Hepatocyte (in vitro differentiated cells): ENCODE measurements at regions not wholly inside any gene's neighbourhood (a gene's known extent, or its start where the extent isn't known, plus 50 kb on each side); places are given as distances from the start of the nearest gene placed in this dataset.

Source experiments
- DNase-seq: peaks from one replicate; pipeline ENCODE4 v3.0.0-alpha.2; 2016; ENCODE audit warnings: low spot score
- H2AFZ ChIP-seq: fragments of 200-600 bp; sonication (generic); 2 replicates; pipeline ENCODE4 v1.6.0; 2016; ENCODE audit warnings: antibody characterized with exemption, mild to moderate bottlenecking
- H3K27ac ChIP-seq: fragments of 200-600 bp; sonication (generic); 2 replicates; pipeline ENCODE4 v1.5.1; 2016; ENCODE audit warnings: mild to moderate bottlenecking
- H3K27me3 ChIP-seq: fragments of 200-600 bp; sonication (generic); 2 replicates; pipeline ENCODE4 v1.6.1; 2016
- H3K36me3 ChIP-seq: fragments of 200-600 bp; sonication (generic); replicated peaks from 2 replicates; pipeline ENCODE4 v1.5.1; 2016; ENCODE audit warnings: low read depth; ENCODE audit not compliant: insufficient read depth
- H3K4me1 ChIP-seq: fragments of 200-600 bp; sonication (generic); 2 replicates; pipeline ENCODE4 v1.5.1; 2016; ENCODE audit warnings: mild to moderate bottlenecking, moderate library complexity; ENCODE audit not compliant: insufficient read depth
- H3K4me2 ChIP-seq: fragments of 200-600 bp; sonication (generic); 2 replicates; pipeline ENCODE4 v1.6.0; 2016
- H3K4me3 ChIP-seq: fragments of 200-600 bp; sonication (generic); 2 replicates; pipeline ENCODE4 v1.5.1; 2016; ENCODE audit warnings: mild to moderate bottlenecking
- H3K79me2 ChIP-seq: fragments of 200-600 bp; sonication (generic); 2 replicates; pipeline ENCODE4 v1.6.0; 2017; ENCODE audit warnings: mild to moderate bottlenecking
- H3K9me2 ChIP-seq: fragments of 200-600 bp; sonication (generic); replicated peaks from 2 replicates; pipeline ENCODE4 v1.6.0; 2017; ENCODE audit warnings: mild to moderate bottlenecking; ENCODE audit not compliant: insufficient read depth
- H3K9me3 ChIP-seq: fragments of 200-600 bp; sonication (generic); 2 replicates; pipeline ENCODE4 v1.5.1; 2016; ENCODE audit warnings: low read depth, mild to moderate bottlenecking
- H4K20me1 ChIP-seq: fragments of 200-600 bp; sonication (generic); 2 replicates; pipeline ENCODE4 v1.6.0; 2016; ENCODE audit warnings: mild to moderate bottlenecking; ENCODE audit not compliant: insufficient read depth, poor library complexity, severe bottlenecking
- CTCF ChIP-seq: fragments of 200-600 bp; sonication (generic); IDR thresholded peaks from 2 replicates; pipeline ENCODE4 v1.5.1; 2016; ENCODE audit warnings: antibody characterized with exemption, mild to moderate bottlenecking; ENCODE audit not compliant: poor library complexity
- EZH2 ChIP-seq: fragments of 200-600 bp; sonication (generic); IDR thresholded peaks from 2 replicates; pipeline ENCODE4 v1.6.1; 2016; ENCODE audit warnings: antibody characterized with exemption, mild to moderate bottlenecking, borderline replicate concordance
- EZH2phosphoT487 ChIP-seq: fragments of 200-600 bp; sonication (generic); IDR thresholded peaks from one replicate; pipeline ENCODE4 v1.6.1; 2018; ENCODE audit warnings: antibody characterized with exemption, mild to moderate bottlenecking, low read depth, moderate library complexity; ENCODE audit not compliant: unreplicated experiment, severe bottlenecking
- WGBS: methylation state at CpG from one replicate; pipeline ENCODE4 v1.1.6; 2016; ENCODE audit warnings: low lambda C conversion rate; ENCODE audit errors: missing lambda C conversion rate; 5-methylcytosine and 5-hydroxymethylcytosine counted together

- Histone ChIP-seq H2AFZ (no peak overlapping the region), H3K9me3 (no peaks in the 10 kb centered on the region), H4K20me1 (no peaks in the 10 kb centered on the region), H3K4me3 (no peak overlapping the region), H3K4me2 (no peak overlapping the region), H3K4me1 (no peaks in the 10 kb centered on the region), H3K27ac (no peak overlapping the region), H3K27me3 (no peaks in the 10 kb centered on the region), H3K9me2 (no peaks in the 10 kb centered on the region), H3K36me3 (no peaks in the 10 kb centered on the region), H3K79me2 (no peaks in the 10 kb centered on the region)
- WGBS: 85% methylated on average over 3 of the region's 3 CpGs
- no peak for DNase-seq
- TF ChIP-seq EZH2: no peak
Measured at GRCh38 chr1:238061967-238062613, 171.4 kb upstream of the ZP4 start.

- no peaks in the 10 kb centered on the region for H4K20me1 ChIP-seq
- H3K4me1 ChIP-seq: no peaks in the 10 kb centered on the region
- TF ChIP-seq EZH2 (no peak), CTCF (no peak), EZH2phosphoT487 (no peak)
- H3K9me3 ChIP-seq: no peaks in the 10 kb centered on the region
- no peak overlapping the region for H2AFZ ChIP-seq
- H3K27ac ChIP-seq: no peak overlapping the region
- no peaks in the 10 kb centered on the region for H3K9me2 ChIP-seq
- 77% methylated on average over 2 of the region's 2 CpGs for WGBS
- no peaks in the 10 kb centered on the region for H3K79me2 ChIP-seq
- no peak overlapping the region for H3K4me2 ChIP-seq
- no peaks in the 10 kb centered on the region for H3K27me3 ChIP-seq
- no peak for DNase-seq
- H3K4me3 ChIP-seq: no peak overlapping the region
- no peaks in the 10 kb centered on the region for H3K36me3 ChIP-seq
Measured at GRCh38 chr1:238060061-238060460, 169.3 kb upstream of the ZP4 start.

GRCh38 chr1:238052496-238053266, 162.0 kb upstream of the ZP4 start:
- no peak overlapping the region for H3K4me3 ChIP-seq
- no peaks in the 10 kb centered on the region for H3K4me1 ChIP-seq
- no peak overlapping the region for H3K27ac ChIP-seq
- no peaks in the 10 kb centered on the region for H3K9me2 ChIP-seq
- H3K79me2 ChIP-seq: no peaks in the 10 kb centered on the region
- H2AFZ ChIP-seq: no peak overlapping the region
- H3K36me3 ChIP-seq: no peaks in the 10 kb centered on the region
- H4K20me1 ChIP-seq: no peaks in the 10 kb centered on the region
- no peak for TF ChIP-seq EZH2phosphoT487
- TF ChIP-seq EZH2: no peak
- TF ChIP-seq CTCF: no peak
- H3K9me3 ChIP-seq: no peaks in the 10 kb centered on the region
- DNase-seq: no peak
- WGBS: 83% methylated on average over 4 of the region's 4 CpGs
- no peak overlapping the region for H3K4me2 ChIP-seq
- no peaks in the 10 kb centered on the region for H3K27me3 ChIP-seq

GRCh38 chr1:238029126-238029525, 138.4 kb upstream of the ZP4 start:
- WGBS: 45% methylated on average over 1 of the region's 1 CpG
- no peak for DNase-seq
- Histone ChIP-seq H3K9me2 (no peaks in the 10 kb centered on the region), H3K27ac (no peak overlapping the region), H3K79me2 (no peaks in the 10 kb centered on the region), H4K20me1 (no peaks in the 10 kb centered on the region), H3K9me3 (no peaks in the 10 kb centered on the region), H3K36me3 (no peaks in the 10 kb centered on the region), H2AFZ (no peak overlapping the region), H3K4me3 (no peak overlapping the region), H3K4me1 (no peaks in the 10 kb centered on the region), H3K27me3 (no peaks in the 10 kb centered on the region), H3K4me2 (no peak overlapping the region)
- TF ChIP-seq EZH2 (no peak), EZH2phosphoT487 (no peak), CTCF (no peak)
